ENCODE measurements at regions not wholly inside any gene's neighbourhood (a gene's known extent, or its start where the extent isn't known, plus 50 kb on each side); places are given as distances from the start of the nearest gene placed in this dataset.

GRCh38 chr4:170145120-170145519 lies 55.4 kb upstream of the AADAT start:
- TF ChIP-seq CTCF (IDR thresholded peaks at IDR 0.05) (no peak), POLR2A (IDR thresholded peaks at IDR 0.05) (no peak)
